ENCODE measurements at regions not wholly inside any gene's neighbourhood (a gene's known extent, or its start where the extent isn't known, plus 50 kb on each side); places are given as distances from the start of the nearest gene placed in this dataset.

DNA sequence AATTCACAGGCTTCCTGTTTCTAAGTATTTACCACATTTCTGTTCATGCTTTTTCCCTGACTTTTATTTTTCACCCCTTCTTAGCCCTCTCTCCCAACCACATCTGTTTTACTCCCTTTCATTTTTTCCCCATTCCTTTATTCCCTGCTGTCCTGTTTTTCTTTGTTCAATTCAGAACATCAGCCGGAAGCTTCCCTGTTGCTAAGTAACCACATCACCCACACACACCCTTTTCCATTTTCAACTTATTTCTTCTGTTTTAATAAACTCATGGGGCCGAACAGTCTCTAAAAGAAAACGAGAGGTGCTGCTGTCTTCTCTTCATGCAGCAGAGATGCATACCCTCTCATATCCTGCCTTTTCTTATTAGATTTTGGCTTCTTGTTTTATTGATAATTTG is 53.5 kb upstream of the CEP85L start:
- no peak for TF ChIP-seq CTCF (conservative IDR thresholded peaks at IDR 0.05 in 1 of 2, IDR thresholded peaks at IDR 0.05 in 1 of 2; ENCODE audit: low read depth in 1 of 2, low read length in 2 of 2)
- TF ChIP-seq EZH2 (IDR thresholded peaks at IDR 0.05; ENCODE audit: low read length, missing control alignments), result no peak
